Activated T-cell treated with anti-CD3 and anti-CD28 coated beads, Interleukin-2, amount 50 U/mL, for 72 hours (primary cell): ENCODE measurements at regions not wholly inside any gene's neighbourhood (a gene's known extent, or its start where the extent isn't known, plus 50 kb on each side); places are given as distances from the start of the nearest gene placed in this dataset.
"Not testable (repeated sequence)": the region's sequence is repeated elsewhere in the genome, so short reads cannot be mapped to it uniquely, and the experiment has no call there.

Experiments used
- ATAC-seq, 2 donors: fragments of 150-1000 bp; cut with Tn5 transposase; replicated peaks in 1 of 2; 2 replicates each; pipeline ENCODE4 v1.10.0; 2021; ENCODE audit warnings: moderate library complexity in 2 of 2, mild to moderate bottlenecking in 1 of 2
- DNase-seq, 2 donors: peaks; one replicate each; pipeline ENCODE4 v3.0.0; 2021 to 2022; ENCODE audit warnings: mixed read lengths in 1 of 2
- H3K27ac Mint-ChIP-seq: one replicate; pipeline ENCODE4 v1.8.0; 2022; ENCODE audit warnings: mild to moderate bottlenecking, moderate library complexity, mixed read lengths
- H3K27me3 Mint-ChIP-seq: one replicate; pipeline ENCODE4 v1.8.0; 2022; ENCODE audit warnings: low read depth, mixed read lengths
- H3K36me3 Mint-ChIP-seq, 2 donors: one replicate each; pipeline ENCODE4 v1.8.0; 2022; ENCODE audit warnings: mixed read lengths in 2 of 2, mild to moderate bottlenecking in 1 of 2; ENCODE audit not compliant: insufficient read depth in 2 of 2
- H3K4me1 Mint-ChIP-seq: one replicate; pipeline ENCODE4 v1.8.0; 2022; ENCODE audit warnings: low read depth, mixed read lengths
- H3K4me3 Mint-ChIP-seq, 2 donors: one replicate each; pipeline ENCODE4 v1.8.0; 2022; ENCODE audit warnings: mild to moderate bottlenecking in 2 of 2, mixed read lengths in 2 of 2, moderate library complexity in 2 of 2
- H3K9me3 Mint-ChIP-seq, 2 donors: one replicate each; pipeline ENCODE4 v1.8.0; 2022; ENCODE audit warnings: mixed read lengths in 2 of 2

DNA sequence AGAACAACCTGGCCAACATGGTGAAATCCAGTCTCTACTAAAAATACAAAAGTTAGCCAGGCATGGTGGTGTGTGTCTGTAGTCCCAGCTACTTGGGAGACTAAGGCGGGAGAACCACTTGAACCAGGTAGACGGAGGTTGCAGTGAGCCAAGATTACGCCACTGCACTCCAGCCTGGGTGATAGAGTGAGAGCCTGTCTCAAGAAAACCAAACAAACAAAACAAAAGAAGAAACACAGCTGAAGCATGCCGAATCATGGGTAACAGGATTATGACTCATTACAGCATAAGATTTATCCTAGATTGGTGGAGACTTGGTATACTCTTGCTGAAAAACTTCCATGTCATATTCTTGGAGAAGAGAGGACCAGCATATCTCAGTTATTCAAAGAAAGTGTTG, 236.7 kb upstream of the CCNH start:
- no peak for ATAC-seq
- Mint-ChIP-seq H3K4me3 (no peak overlapping the region), H3K9me3 (peaks cover 0 to 1% of the 10 kb centered on the region in 2 donors), H3K27ac (no peak overlapping the region), H3K36me3 (no peaks in the 10 kb centered on the region), H3K4me1 (no peaks in the 10 kb centered on the region), H3K27me3 (no peaks in the 10 kb centered on the region)
- DNase-seq = no peak

- H3K9me3 Mint-ChIP-seq = peaks cover 2 to 3% of the 10 kb centered on the region in 2 donors
- ATAC-seq = no peak
- no peak overlapping the region for H3K27ac Mint-ChIP-seq
- H3K36me3 Mint-ChIP-seq = no peaks in the 10 kb centered on the region
- no peaks in the 10 kb centered on the region for H3K27me3 Mint-ChIP-seq
- no peaks in the 10 kb centered on the region for H3K4me1 Mint-ChIP-seq
- no peak for DNase-seq
- H3K4me3 Mint-ChIP-seq = no peak overlapping the region
Observed at GRCh38 chr5:87645224-87645623, 232.5 kb upstream of the CCNH start.

DNA sequence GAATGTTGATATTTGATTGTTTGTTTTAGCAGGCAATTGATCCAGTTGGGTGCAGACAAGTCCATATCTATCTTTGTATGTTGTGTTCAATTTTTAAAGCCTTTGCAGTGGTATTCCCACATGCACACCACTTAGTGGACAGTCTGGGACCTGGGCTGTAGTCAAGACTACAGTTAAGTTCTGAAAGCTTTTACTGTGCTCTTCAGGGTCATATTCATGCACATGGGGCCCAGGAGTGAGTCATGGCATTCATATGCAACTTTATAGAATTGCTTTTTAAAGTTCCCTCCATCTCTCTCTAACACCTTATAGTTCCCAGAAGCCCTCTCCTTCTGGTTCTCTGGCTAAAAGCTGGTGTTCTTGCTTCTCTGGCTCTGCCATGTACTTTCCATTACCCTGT, 228.2 kb upstream of the CCNH start:
- DNase-seq (no peak), ATAC-seq (no peak)
- H3K4me3 Mint-ChIP-seq = no peak overlapping the region
- no peaks in the 10 kb centered on the region for H3K4me1 Mint-ChIP-seq
- no peaks in the 10 kb centered on the region for H3K27me3 Mint-ChIP-seq
- peaks cover 1 to 2% of the 10 kb centered on the region in 2 donors for H3K9me3 Mint-ChIP-seq
- no peaks in the 10 kb centered on the region for H3K36me3 Mint-ChIP-seq
- H3K27ac Mint-ChIP-seq = no peak overlapping the region

DNA sequence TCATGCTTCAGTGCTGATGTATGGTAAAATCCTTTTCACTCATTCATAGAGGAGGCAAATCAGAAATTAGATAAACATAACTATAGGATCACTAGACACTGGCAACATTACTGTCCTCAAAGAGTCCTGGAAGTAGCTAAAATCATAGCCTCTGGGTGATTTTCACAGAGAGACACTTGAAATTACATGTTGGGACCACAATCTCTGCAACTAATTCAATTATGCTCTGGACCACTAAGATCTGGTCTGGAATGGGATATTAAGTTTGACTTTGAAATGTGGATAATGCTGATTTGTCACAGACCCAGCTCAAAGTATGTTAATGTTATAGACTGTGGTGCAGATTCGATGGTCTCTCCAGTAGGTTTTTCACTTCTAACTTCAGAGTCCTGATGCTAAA, 214.6 kb upstream of the CCNH start:
- no peak for DNase-seq
- Mint-ChIP-seq H3K36me3 (no peaks in the 10 kb centered on the region), H3K4me1 (no peaks in the 10 kb centered on the region), H3K27ac (no peak overlapping the region), H3K27me3 (no peaks in the 10 kb centered on the region), H3K4me3 (no peak overlapping the region), H3K9me3 (no peaks in the 10 kb centered on the region)
- ATAC-seq = no peak

GRCh38 chr5:87608385-87608784, 195.7 kb upstream of the CCNH start:
- H3K4me1 Mint-ChIP-seq = no peaks in the 10 kb centered on the region
- no peak for DNase-seq
- H3K4me3 Mint-ChIP-seq = no peak overlapping the region
- H3K9me3 Mint-ChIP-seq = peaks cover 0 to 1% of the 10 kb centered on the region in 2 donors
- no peaks in the 10 kb centered on the region for H3K36me3 Mint-ChIP-seq
- no peak for ATAC-seq
- H3K27me3 Mint-ChIP-seq = no peaks in the 10 kb centered on the region
- no peak overlapping the region for H3K27ac Mint-ChIP-seq

DNA sequence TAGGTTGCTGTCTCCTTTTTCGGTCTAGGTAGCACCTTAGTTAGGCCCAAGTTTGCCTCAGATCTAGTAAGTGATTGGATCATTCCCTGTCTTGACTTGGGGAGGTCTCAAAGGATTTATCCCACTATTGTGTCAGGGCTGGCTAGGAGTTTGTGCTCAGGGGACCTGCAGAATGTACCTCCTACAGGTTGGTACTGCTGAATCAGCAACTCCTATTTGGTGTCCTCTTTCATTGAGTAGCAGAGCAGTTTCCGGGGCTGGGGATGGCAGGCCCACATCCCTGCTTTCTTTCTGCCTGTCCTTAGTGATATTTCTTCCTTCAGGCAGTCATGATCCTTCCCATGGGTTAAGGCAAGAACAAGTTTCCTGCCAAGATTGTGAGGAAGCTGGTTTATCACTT, 192.9 kb upstream of the CCNH start:
- no peaks in the 10 kb centered on the region for H3K36me3 Mint-ChIP-seq
- no peak overlapping the region for H3K4me3 Mint-ChIP-seq
- no peak overlapping the region for H3K27ac Mint-ChIP-seq
- H3K4me1 Mint-ChIP-seq = no peaks in the 10 kb centered on the region
- DNase-seq (no peak), ATAC-seq (no peak)
- peaks cover 0 to 1% of the 10 kb centered on the region in 2 donors for H3K9me3 Mint-ChIP-seq
- no peaks in the 10 kb centered on the region for H3K27me3 Mint-ChIP-seq

- no peak for ATAC-seq
- Mint-ChIP-seq H3K36me3 (no peaks in the 10 kb centered on the region), H3K4me1 (no peaks in the 10 kb centered on the region), H3K4me3 (no peak overlapping the region), H3K9me3 (peaks cover 3 to 6% of the 10 kb centered on the region in 2 donors), H3K27me3 (no peaks in the 10 kb centered on the region), H3K27ac (no peak overlapping the region)
- no peak for DNase-seq
Observed at GRCh38 chr5:87599778-87600177, 187.0 kb upstream of the CCNH start.

DNA sequence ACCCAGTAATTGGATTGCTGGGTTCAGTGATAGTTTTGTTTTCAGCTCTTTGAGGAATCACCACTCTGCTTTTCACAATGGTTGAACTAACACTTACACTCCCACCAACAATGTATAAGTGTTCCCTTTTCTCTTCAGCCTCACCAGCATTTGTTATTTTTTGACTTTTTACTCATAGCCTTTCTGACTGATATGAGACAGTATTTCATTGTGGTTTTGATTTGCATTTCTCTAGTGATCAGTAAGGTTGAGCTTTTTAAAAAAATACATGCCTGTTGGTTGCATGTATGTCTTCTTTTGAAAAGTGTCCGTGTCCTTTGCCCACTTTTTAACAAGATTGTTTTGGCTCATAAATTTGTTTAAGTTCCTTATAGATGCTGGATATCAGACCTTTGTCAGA, 185.7 kb upstream of the CCNH start:
- ATAC-seq = no peak
- Mint-ChIP-seq H3K4me3 (no peak overlapping the region), H3K27ac (no peak overlapping the region), H3K9me3 (peaks cover 3 to 6% of the 10 kb centered on the region in 2 donors), H3K27me3 (no peaks in the 10 kb centered on the region), H3K36me3 (no peaks in the 10 kb centered on the region), H3K4me1 (no peaks in the 10 kb centered on the region)
- DNase-seq = no peak

DNA sequence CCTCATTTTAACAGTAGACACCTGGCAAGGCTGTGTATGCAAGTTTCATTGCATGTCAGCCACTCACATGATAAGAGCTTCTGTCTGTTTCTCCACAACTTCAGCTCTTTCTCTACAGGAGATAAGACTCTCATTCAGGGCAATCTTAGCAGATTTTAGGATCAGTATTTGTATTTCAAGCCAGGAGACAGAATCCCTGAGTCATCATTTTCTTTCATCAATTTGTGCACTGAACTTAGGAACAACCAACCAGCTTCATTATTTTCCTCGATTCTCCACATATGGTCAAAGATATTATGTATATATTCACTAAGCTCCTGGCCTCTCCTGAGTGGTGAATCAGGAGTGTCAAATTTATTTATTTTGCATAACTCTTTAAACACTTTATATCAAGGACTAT, 181.8 kb upstream of the CCNH start:
- no peak for DNase-seq
- ATAC-seq = no peak
- Mint-ChIP-seq H3K27ac (no peak overlapping the region), H3K27me3 (no peaks in the 10 kb centered on the region), H3K4me1 (no peaks in the 10 kb centered on the region), H3K9me3 (peaks cover 2 to 6% of the 10 kb centered on the region in 2 donors), H3K4me3 (no peak overlapping the region), H3K36me3 (no peaks in the 10 kb centered on the region)

GRCh38 chr5:87589587-87589986, 176.9 kb upstream of the CCNH start:
- Mint-ChIP-seq H3K9me3 (no peaks in the 10 kb centered on the region), H3K4me3 (no peak overlapping the region), H3K27ac (no peak overlapping the region), H3K27me3 (no peaks in the 10 kb centered on the region), H3K36me3 (no peaks in the 10 kb centered on the region), H3K4me1 (no peaks in the 10 kb centered on the region)
- no peak for DNase-seq
- no peak for ATAC-seq

GRCh38 chr5:87588316-87588715, 175.6 kb upstream of the CCNH start:
- no peaks in the 10 kb centered on the region for H3K27me3 Mint-ChIP-seq
- no peaks in the 10 kb centered on the region for H3K4me1 Mint-ChIP-seq
- H3K4me3 Mint-ChIP-seq = no peak overlapping the region
- no peaks in the 10 kb centered on the region for H3K36me3 Mint-ChIP-seq
- ATAC-seq (no peak), DNase-seq (no peak)
- H3K9me3 Mint-ChIP-seq = peaks cover 2 to 3% of the 10 kb centered on the region in 2 donors
- H3K27ac Mint-ChIP-seq = no peak overlapping the region

GRCh38 chr5:87583704-87584103, 171.0 kb upstream of the CCNH start:
- not testable (repeated sequence) for ATAC-seq, H3K36me3 Mint-ChIP-seq, H3K4me1 Mint-ChIP-seq

DNA sequence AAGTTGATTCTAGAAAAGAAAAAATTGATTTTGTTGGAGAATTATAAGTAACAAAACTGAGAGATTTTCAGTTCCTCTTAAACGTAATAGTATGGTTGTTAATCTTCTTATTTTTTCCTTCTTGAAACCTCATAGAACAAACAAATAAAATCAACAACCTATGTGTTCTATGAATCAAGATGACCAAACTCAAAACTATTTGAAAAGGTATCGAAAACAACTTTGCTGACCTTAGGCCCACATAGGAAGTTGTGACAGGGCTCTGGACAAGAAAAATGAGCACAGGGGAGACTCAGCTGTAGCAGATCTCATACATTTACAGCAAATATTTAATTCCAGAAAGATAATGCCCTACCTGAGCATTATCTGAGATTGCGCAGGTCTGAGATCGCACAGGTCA, 169.4 kb upstream of the CCNH start:
- no peak overlapping the region for H3K4me3 Mint-ChIP-seq
- ATAC-seq (no peak), DNase-seq (no peak)
- H3K27ac Mint-ChIP-seq = no peak overlapping the region
- peaks cover 3 to 4% of the 10 kb centered on the region in 2 donors for H3K9me3 Mint-ChIP-seq
- no peaks in the 10 kb centered on the region for H3K36me3 Mint-ChIP-seq
- H3K4me1 Mint-ChIP-seq = no peaks in the 10 kb centered on the region
- H3K27me3 Mint-ChIP-seq = no peaks in the 10 kb centered on the region

More at GRCh38 chr5:87583704-87584103, 171.0 kb upstream of the CCNH start:
- not testable (repeated sequence) for DNase-seq, H3K27ac Mint-ChIP-seq, H3K27me3 Mint-ChIP-seq, H3K9me3 Mint-ChIP-seq, H3K4me3 Mint-ChIP-seq

DNA sequence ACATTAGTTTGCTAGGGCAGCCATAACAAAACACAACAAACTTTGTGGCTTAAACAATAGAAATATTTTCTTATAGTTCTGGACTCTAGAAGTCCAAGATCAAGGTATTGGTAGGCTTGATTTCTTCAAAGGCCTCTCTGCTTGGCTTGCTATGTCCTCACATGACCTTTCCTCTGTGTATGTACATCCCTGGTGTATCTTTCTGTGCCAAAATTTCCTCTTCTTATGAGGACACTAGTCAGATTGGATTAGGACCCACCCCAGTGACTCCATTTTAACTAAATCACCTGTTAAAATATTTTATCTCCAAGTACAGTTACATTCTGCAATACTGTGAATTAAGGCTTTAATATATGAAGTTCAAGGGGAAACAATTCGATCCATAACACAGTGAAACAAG, 168.9 kb upstream of the CCNH start:
- Mint-ChIP-seq H3K4me1 (no peaks in the 10 kb centered on the region), H3K9me3 (peaks cover 3 to 4% of the 10 kb centered on the region in 2 donors), H3K36me3 (no peaks in the 10 kb centered on the region), H3K27me3 (no peaks in the 10 kb centered on the region), H3K27ac (no peak overlapping the region), H3K4me3 (no peak overlapping the region)
- no peak for ATAC-seq
- no peak for DNase-seq
